ENCODE measurements at regions not wholly inside any gene's neighbourhood (a gene's known extent, or its start where the extent isn't known, plus 50 kb on each side); places are given as distances from the start of the nearest gene placed in this dataset.

- H3K9me3 ChIP-seq (ENCODE audit: control insufficient read depth in 5 of 5, low read length in 5 of 5), result no peaks in the 10 kb centered on the region
- H3K36me3 ChIP-seq (ENCODE audit: control insufficient read depth in 5 of 5, insufficient read depth in 5 of 5, low read length in 5 of 5), result no peaks in the 10 kb centered on the region
- no peak overlapping the region for H3K9ac ChIP-seq (ENCODE audit: low read length in 5 of 5)
- peaks cover 0 to 24% (median 4%) of the 10 kb centered on the region in 5 donors for H3K4me1 ChIP-seq (ENCODE audit: control insufficient read depth in 5 of 5, insufficient read depth in 5 of 5, low read length in 5 of 5)
- H3K27ac ChIP-seq (ENCODE audit: low read depth, low read length), result peak overlapping the region; percentile 52
- H3K4me3 ChIP-seq (ENCODE audit: low read depth in 1 of 5, low read length in 5 of 5), result no peak overlapping the region
- H3K27me3 ChIP-seq (ENCODE audit: control insufficient read depth in 5 of 5, insufficient read depth in 4 of 5, low read length in 5 of 5), result peaks cover 0 to 8% (median 0%) of the 10 kb centered on the region in 5 donors
These were observed 140.9 kb upstream of the MOCS1 start for GRCh38 chr6:40075056-40075590.

GRCh38 chr6:40074306-40075055 is 140.2 kb upstream of the MOCS1 start:
- H3K36me3 ChIP-seq (ENCODE audit: control insufficient read depth in 5 of 5, insufficient read depth in 5 of 5, low read length in 5 of 5), result no peaks in the 10 kb centered on the region
- H3K27me3 ChIP-seq (ENCODE audit: control insufficient read depth in 5 of 5, insufficient read depth in 4 of 5, low read length in 5 of 5), result peaks cover 0 to 5% (median 0%) of the 10 kb centered on the region in 5 donors
- H3K27ac ChIP-seq (ENCODE audit: low read depth, low read length), result peak overlapping the region; percentile 52
- no peak overlapping the region for H3K4me3 ChIP-seq (ENCODE audit: low read depth in 1 of 5, low read length in 5 of 5)
- H3K9me3 ChIP-seq (ENCODE audit: control insufficient read depth in 5 of 5, low read length in 5 of 5), result no peaks in the 10 kb centered on the region
- peaks cover 0 to 24% (median 4%) of the 10 kb centered on the region in 5 donors for H3K4me1 ChIP-seq (ENCODE audit: control insufficient read depth in 5 of 5, insufficient read depth in 5 of 5, low read length in 5 of 5)
- H3K9ac ChIP-seq (ENCODE audit: low read length in 5 of 5), result no peak overlapping the region

- peaks cover 0 to 5% (median 0%) of the 10 kb centered on the region in 5 donors for H3K9me3 ChIP-seq (ENCODE audit: control insufficient read depth in 5 of 5, low read length in 5 of 5)
- H3K4me3 ChIP-seq (ENCODE audit: low read depth in 1 of 5, low read length in 5 of 5), result no peak overlapping the region
- H3K9ac ChIP-seq (ENCODE audit: low read length in 5 of 5), result no peak overlapping the region
- H3K4me1 ChIP-seq (ENCODE audit: control insufficient read depth in 5 of 5, insufficient read depth in 5 of 5, low read length in 5 of 5), result no peaks in the 10 kb centered on the region
- no peaks in the 10 kb centered on the region for H3K27me3 ChIP-seq (ENCODE audit: control insufficient read depth in 5 of 5, insufficient read depth in 4 of 5, low read length in 5 of 5)
- H3K36me3 ChIP-seq (ENCODE audit: control insufficient read depth in 5 of 5, insufficient read depth in 5 of 5, low read length in 5 of 5), result no peaks in the 10 kb centered on the region
- H3K27ac ChIP-seq (ENCODE audit: low read depth, low read length), result no peak overlapping the region
These were observed 132.1 kb upstream of the MOCS1 start for GRCh38 chr6:40066372-40066771.

- no peak overlapping the region for H3K9ac ChIP-seq (ENCODE audit: low read length in 5 of 5)
- H3K4me1 ChIP-seq (ENCODE audit: control insufficient read depth in 5 of 5, insufficient read depth in 5 of 5, low read length in 5 of 5), result no peaks in the 10 kb centered on the region
- H3K27me3 ChIP-seq (ENCODE audit: control insufficient read depth in 5 of 5, insufficient read depth in 4 of 5, low read length in 5 of 5), result no peaks in the 10 kb centered on the region
- H3K36me3 ChIP-seq (ENCODE audit: control insufficient read depth in 5 of 5, insufficient read depth in 5 of 5, low read length in 5 of 5), result no peaks in the 10 kb centered on the region
- peaks cover 0 to 5% (median 0%) of the 10 kb centered on the region in 5 donors for H3K9me3 ChIP-seq (ENCODE audit: control insufficient read depth in 5 of 5, low read length in 5 of 5)
- H3K4me3 ChIP-seq (ENCODE audit: low read depth in 1 of 5, low read length in 5 of 5), result no peak overlapping the region
- no peak overlapping the region for H3K27ac ChIP-seq (ENCODE audit: low read depth, low read length)
These were observed 122.6 kb upstream of the MOCS1 start for GRCh38 chr6:40056865-40057264.

- no peaks in the 10 kb centered on the region for H3K36me3 ChIP-seq (ENCODE audit: control insufficient read depth in 5 of 5, insufficient read depth in 5 of 5, low read length in 5 of 5)
- no peak overlapping the region for H3K27ac ChIP-seq (ENCODE audit: low read depth, low read length)
- H3K9me3 ChIP-seq (ENCODE audit: control insufficient read depth in 5 of 5, low read length in 5 of 5), result peaks cover 0 to 4% (median 0%) of the 10 kb centered on the region in 5 donors
- H3K4me3 ChIP-seq (ENCODE audit: low read depth in 1 of 5, low read length in 5 of 5), result no peak overlapping the region
- no peak overlapping the region for H3K9ac ChIP-seq (ENCODE audit: low read length in 5 of 5)
- H3K4me1 ChIP-seq (ENCODE audit: control insufficient read depth in 5 of 5, insufficient read depth in 5 of 5, low read length in 5 of 5), result peaks cover 0 to 3% (median 0%) of the 10 kb centered on the region in 5 donors
- peaks cover 0 to 3% (median 0%) of the 10 kb centered on the region in 5 donors for H3K27me3 ChIP-seq (ENCODE audit: control insufficient read depth in 5 of 5, insufficient read depth in 4 of 5, low read length in 5 of 5)
These were observed 120.3 kb upstream of the MOCS1 start for GRCh38 chr6:40054602-40055001.

- no peak overlapping the region for H3K4me3 ChIP-seq (ENCODE audit: low read depth in 1 of 5, low read length in 5 of 5)
- H3K4me1 ChIP-seq (ENCODE audit: control insufficient read depth in 5 of 5, insufficient read depth in 5 of 5, low read length in 5 of 5), result peaks cover 0 to 7% (median 3%) of the 10 kb centered on the region in 5 donors
- no peak overlapping the region for H3K27ac ChIP-seq (ENCODE audit: low read depth, low read length)
- peaks cover 0 to 3% (median 0%) of the 10 kb centered on the region in 5 donors for H3K27me3 ChIP-seq (ENCODE audit: control insufficient read depth in 5 of 5, insufficient read depth in 4 of 5, low read length in 5 of 5)
- no peaks in the 10 kb centered on the region for H3K36me3 ChIP-seq (ENCODE audit: control insufficient read depth in 5 of 5, insufficient read depth in 5 of 5, low read length in 5 of 5)
- peaks cover 0 to 2% (median 0%) of the 10 kb centered on the region in 5 donors for H3K9me3 ChIP-seq (ENCODE audit: control insufficient read depth in 5 of 5, low read length in 5 of 5)
- H3K9ac ChIP-seq (ENCODE audit: low read length in 5 of 5), result no peak overlapping the region
These were observed 119.9 kb upstream of the MOCS1 start for GRCh38 chr6:40054186-40054585.

GRCh38 chr6:40049128-40049527 is 114.9 kb upstream of the MOCS1 start:
- H3K9ac ChIP-seq (ENCODE audit: low read length in 5 of 5), result no peak overlapping the region
- peaks cover 0 to 3% (median 0%) of the 10 kb centered on the region in 5 donors for H3K27me3 ChIP-seq (ENCODE audit: control insufficient read depth in 5 of 5, insufficient read depth in 4 of 5, low read length in 5 of 5)
- peaks cover 0 to 13% (median 4%) of the 10 kb centered on the region in 5 donors for H3K4me1 ChIP-seq (ENCODE audit: control insufficient read depth in 5 of 5, insufficient read depth in 5 of 5, low read length in 5 of 5)
- H3K4me3 ChIP-seq (ENCODE audit: low read depth in 1 of 5, low read length in 5 of 5), result peak overlapping the region in 1 of 5 donors; percentile 15
- H3K9me3 ChIP-seq (ENCODE audit: control insufficient read depth in 5 of 5, low read length in 5 of 5), result peaks cover 0 to 5% (median 0%) of the 10 kb centered on the region in 5 donors
- no peaks in the 10 kb centered on the region for H3K36me3 ChIP-seq (ENCODE audit: control insufficient read depth in 5 of 5, insufficient read depth in 5 of 5, low read length in 5 of 5)
- H3K27ac ChIP-seq (ENCODE audit: low read depth, low read length), result no peak overlapping the region

GRCh38 chr6:40044196-40044595 is 109.9 kb upstream of the MOCS1 start:
- H3K36me3 ChIP-seq (ENCODE audit: control insufficient read depth in 5 of 5, insufficient read depth in 5 of 5, low read length in 5 of 5), result no peaks in the 10 kb centered on the region
- peaks cover 0 to 5% (median 2%) of the 10 kb centered on the region in 5 donors for H3K9me3 ChIP-seq (ENCODE audit: control insufficient read depth in 5 of 5, low read length in 5 of 5)
- H3K27me3 ChIP-seq (ENCODE audit: control insufficient read depth in 5 of 5, insufficient read depth in 4 of 5, low read length in 5 of 5), result no peaks in the 10 kb centered on the region
- peaks cover 0 to 6% (median 1%) of the 10 kb centered on the region in 5 donors for H3K4me1 ChIP-seq (ENCODE audit: control insufficient read depth in 5 of 5, insufficient read depth in 5 of 5, low read length in 5 of 5)
- no peak overlapping the region for H3K4me3 ChIP-seq (ENCODE audit: low read depth in 1 of 5, low read length in 5 of 5)
- H3K9ac ChIP-seq (ENCODE audit: low read length in 5 of 5), result no peak overlapping the region
- H3K27ac ChIP-seq (ENCODE audit: low read depth, low read length), result no peak overlapping the region

- no peak overlapping the region for H3K4me3 ChIP-seq (ENCODE audit: low read depth in 1 of 5, low read length in 5 of 5)
- no peaks in the 10 kb centered on the region for H3K4me1 ChIP-seq (ENCODE audit: control insufficient read depth in 5 of 5, insufficient read depth in 5 of 5, low read length in 5 of 5)
- no peaks in the 10 kb centered on the region for H3K27me3 ChIP-seq (ENCODE audit: control insufficient read depth in 5 of 5, insufficient read depth in 4 of 5, low read length in 5 of 5)
- no peaks in the 10 kb centered on the region for H3K36me3 ChIP-seq (ENCODE audit: control insufficient read depth in 5 of 5, insufficient read depth in 5 of 5, low read length in 5 of 5)
- H3K9me3 ChIP-seq (ENCODE audit: control insufficient read depth in 5 of 5, low read length in 5 of 5), result peaks cover 0 to 5% (median 2%) of the 10 kb centered on the region in 5 donors
- no peak overlapping the region for H3K9ac ChIP-seq (ENCODE audit: low read length in 5 of 5)
- H3K27ac ChIP-seq (ENCODE audit: low read depth, low read length), result no peak overlapping the region
These were observed 108.0 kb upstream of the MOCS1 start for GRCh38 chr6:40042232-40042631.

GRCh38 chr6:40039042-40039441 is 104.8 kb upstream of the MOCS1 start:
- Histone ChIP-seq H3K9ac (ENCODE audit: low read length in 5 of 5) (no peak overlapping the region), H3K36me3 (ENCODE audit: control insufficient read depth in 5 of 5, insufficient read depth in 5 of 5, low read length in 5 of 5) (no peaks in the 10 kb centered on the region), H3K27ac (ENCODE audit: low read depth, low read length) (no peak overlapping the region), H3K4me3 (ENCODE audit: low read depth in 1 of 5, low read length in 5 of 5) (no peak overlapping the region), H3K27me3 (ENCODE audit: control insufficient read depth in 5 of 5, insufficient read depth in 4 of 5, low read length in 5 of 5) (no peaks in the 10 kb centered on the region), H3K9me3 (ENCODE audit: control insufficient read depth in 5 of 5, low read length in 5 of 5) (peaks cover 0 to 2% (median 0%) of the 10 kb centered on the region in 5 donors), H3K4me1 (ENCODE audit: control insufficient read depth in 5 of 5, insufficient read depth in 5 of 5, low read length in 5 of 5) (no peaks in the 10 kb centered on the region)
